Uterus (tissue), 3 donors: ENCODE measurements at regions not wholly inside any gene's neighbourhood (a gene's known extent, or its start where the extent isn't known, plus 50 kb on each side); places are given as distances from the start of the nearest gene placed in this dataset.

Experiments used
- DNase-seq, 2 donors: peaks; one replicate each; pipeline ENCODE4 v3.0.0-alpha.2; 2019 to 2020
- H3K27ac ChIP-seq, 2 donors: fragments of 200-600 bp; sonication (generic); 1 replicate in 1 of 2; 2 replicates in 1 of 2; pipeline ENCODE4 v1.5.1; 2016 to 2018
- H3K27me3 ChIP-seq, 2 donors: fragments of 200-600 bp; sonication (generic); one replicate each; pipeline ENCODE4 v1.5.1; 2018 to 2019; ENCODE audit warnings: control low read depth in 1 of 2
- H3K36me3 ChIP-seq, 2 donors: fragments of 200-600 bp; sonication (generic); one replicate each; pipeline ENCODE4 v1.5.1; 2019; ENCODE audit warnings: control low read depth in 1 of 2
- H3K4me1 ChIP-seq, 2 donors: fragments of 200-600 bp; sonication (generic); one replicate each; pipeline ENCODE4 v1.5.1; 2018 to 2019; ENCODE audit warnings: control low read depth in 1 of 2
- H3K4me3 ChIP-seq, 2 donors: fragments of 200-600 bp; sonication (generic); 1 replicate in 1 of 2; 2 replicates in 1 of 2; pipeline ENCODE4 v1.5.1; 2018 to 2019; ENCODE audit warnings: mild to moderate bottlenecking in 1 of 2
- H3K9me3 ChIP-seq, 2 donors: fragments of 200-600 bp; sonication (generic); one replicate each; pipeline ENCODE4 v1.5.1; 2019; ENCODE audit warnings: control low read depth in 1 of 2
- CTCF ChIP-seq, 4 experiments: fragments of 200-600 bp in 2 of 4; fragments of 450-650 bp in 2 of 4; sonication (generic) in 2 of 4; IDR thresholded peaks; one replicate each; pipeline ENCODE4 v1.5.1; 2016 to 2019; ENCODE audit warnings: antibody characterized with exemption in 4 of 4, mild to moderate bottlenecking in 2 of 4, moderate library complexity in 1 of 4
- POLR2A ChIP-seq, 2 donors: fragments of 450-650 bp; IDR thresholded peaks; one replicate each; pipeline ENCODE4 v1.6.1; 2016; ENCODE audit warnings: antibody characterized with exemption in 2 of 2, mild to moderate bottlenecking in 1 of 2, moderate library complexity in 1 of 2
- intact Hi-C: fragments of 100-400 bp; cut with DNase I; formaldehyde crosslinking; loops from one replicate; pipeline ENCODE4 v1.15.1; 2023; ENCODE audit warnings: low total_unique reads
- donor health status: DM: yes; HTN: yes; CAD: no.

GRCh38 chr18:78816114-78816513, 163.5 kb upstream of the SALL3 start:
- TF ChIP-seq CTCF (IDR thresholded peaks at IDR 0.05) (no peak), POLR2A (IDR thresholded peaks at IDR 0.05) (no peak)
- no peak for DNase-seq
- Histone ChIP-seq H3K4me1 (no peaks in the 10 kb centered on the region), H3K27me3 (peaks cover 0 to 4% of the 10 kb centered on the region in 2 donors), H3K4me3 (no peak overlapping the region), H3K27ac (no peak overlapping the region), H3K9me3 (no peaks in the 10 kb centered on the region), H3K36me3 (no peaks in the 10 kb centered on the region)
- intact Hi-C loops: no loop called here

- no peaks in the 10 kb centered on the region for H3K36me3 ChIP-seq
- no peak overlapping the region for H3K4me3 ChIP-seq
- intact Hi-C loops: no loop called here
- no peaks in the 10 kb centered on the region for H3K4me1 ChIP-seq
- H3K9me3 ChIP-seq: no peaks in the 10 kb centered on the region
- peaks cover 0 to 4% of the 10 kb centered on the region in 2 donors for H3K27me3 ChIP-seq
- no peak for DNase-seq
- TF ChIP-seq CTCF (IDR thresholded peaks at IDR 0.05) (no peak), POLR2A (IDR thresholded peaks at IDR 0.05) (no peak)
- no peak overlapping the region for H3K27ac ChIP-seq
These were observed 162.7 kb upstream of the SALL3 start for GRCh38 chr18:78816916-78817315.

GRCh38 chr18:78818495-78818894, 161.1 kb upstream of the SALL3 start:
- no peak overlapping the region for H3K27ac ChIP-seq
- H3K9me3 ChIP-seq: no peaks in the 10 kb centered on the region
- H3K36me3 ChIP-seq: no peaks in the 10 kb centered on the region
- TF ChIP-seq CTCF (IDR thresholded peaks at IDR 0.05) (no peak), POLR2A (IDR thresholded peaks at IDR 0.05) (no peak)
- H3K27me3 ChIP-seq: peaks cover 0 to 4% of the 10 kb centered on the region in 2 donors
- intact Hi-C loops: no loop called here
- no peak overlapping the region for H3K4me3 ChIP-seq
- H3K4me1 ChIP-seq: no peaks in the 10 kb centered on the region
- DNase-seq: no peak

GRCh38 chr18:78818961-78819360, 160.7 kb upstream of the SALL3 start:
- Histone ChIP-seq H3K27me3 (peaks cover 0 to 4% of the 10 kb centered on the region in 2 donors), H3K4me1 (no peaks in the 10 kb centered on the region), H3K27ac (no peak overlapping the region), H3K36me3 (no peaks in the 10 kb centered on the region), H3K4me3 (no peak overlapping the region), H3K9me3 (no peaks in the 10 kb centered on the region)
- intact Hi-C loops: no loop called here
- DNase-seq: no peak
- no peak for TF ChIP-seq POLR2A (IDR thresholded peaks at IDR 0.05)
- TF ChIP-seq CTCF (IDR thresholded peaks at IDR 0.05): no peak

- H3K9me3 ChIP-seq: no peaks in the 10 kb centered on the region
- no peak overlapping the region for H3K4me3 ChIP-seq
- no peaks in the 10 kb centered on the region for H3K27me3 ChIP-seq
- no peaks in the 10 kb centered on the region for H3K4me1 ChIP-seq
- intact Hi-C loops: no loop called here
- no peak for DNase-seq
- no peaks in the 10 kb centered on the region for H3K36me3 ChIP-seq
- TF ChIP-seq CTCF (IDR thresholded peaks at IDR 0.05) (no peak), POLR2A (IDR thresholded peaks at IDR 0.05) (no peak)
- no peak overlapping the region for H3K27ac ChIP-seq
These were observed 159.3 kb upstream of the SALL3 start for GRCh38 chr18:78820161-78820834.
